ENCODE measurements at regions not wholly inside any gene's neighbourhood (a gene's known extent, or its start where the extent isn't known, plus 50 kb on each side); places are given as distances from the start of the nearest gene placed in this dataset.

DNA sequence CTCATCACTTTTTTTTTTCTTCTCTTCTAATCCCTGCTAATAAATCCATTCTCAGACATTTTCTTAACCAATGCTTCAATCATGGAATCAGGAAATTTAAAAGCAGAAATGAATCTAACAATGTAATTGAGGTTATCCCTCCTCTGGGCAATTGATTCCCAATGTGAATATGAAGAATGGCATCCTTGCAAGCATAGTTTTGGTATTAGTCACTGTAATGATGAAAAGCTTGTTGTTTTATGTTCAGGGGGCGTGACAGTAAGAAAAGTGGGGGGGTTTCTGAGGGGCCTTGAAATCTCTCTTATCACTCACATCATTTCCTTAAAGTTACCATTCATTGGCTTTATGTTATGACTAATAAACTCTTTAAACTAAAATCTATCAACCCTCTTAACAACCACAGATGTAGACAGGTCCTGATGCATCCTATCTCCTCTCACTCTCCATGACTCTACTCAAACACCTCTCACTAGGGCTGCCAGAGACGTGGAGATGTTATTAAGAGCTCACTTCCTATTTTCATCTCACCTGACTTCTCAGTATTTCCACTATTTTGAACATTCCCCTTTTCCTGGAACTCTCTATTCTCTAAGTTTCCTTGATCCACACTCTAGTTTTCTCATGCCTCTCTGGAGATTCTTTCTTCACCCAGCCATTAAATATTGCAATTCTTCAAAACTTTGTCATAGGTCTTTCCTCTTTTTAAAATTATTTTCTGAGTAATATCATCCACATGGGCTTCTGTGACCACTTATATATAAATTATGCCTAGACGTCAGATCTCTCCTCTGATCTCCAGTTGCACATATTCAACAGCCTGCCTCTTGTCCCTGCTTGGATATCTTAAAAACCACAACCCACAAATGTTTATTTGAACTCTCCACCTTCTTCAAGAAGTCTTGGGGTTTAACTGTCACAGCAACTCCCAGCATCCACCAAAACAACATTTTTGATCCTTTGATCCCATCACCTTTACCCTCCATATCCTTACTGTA is 332.9 kb downstream of the CDH2 start:
- no peak overlapping the region for H3K4me3 ChIP-seq (replicated peaks; ENCODE audit: low read depth, low read length)
- TF ChIP-seq, protein P1, sequence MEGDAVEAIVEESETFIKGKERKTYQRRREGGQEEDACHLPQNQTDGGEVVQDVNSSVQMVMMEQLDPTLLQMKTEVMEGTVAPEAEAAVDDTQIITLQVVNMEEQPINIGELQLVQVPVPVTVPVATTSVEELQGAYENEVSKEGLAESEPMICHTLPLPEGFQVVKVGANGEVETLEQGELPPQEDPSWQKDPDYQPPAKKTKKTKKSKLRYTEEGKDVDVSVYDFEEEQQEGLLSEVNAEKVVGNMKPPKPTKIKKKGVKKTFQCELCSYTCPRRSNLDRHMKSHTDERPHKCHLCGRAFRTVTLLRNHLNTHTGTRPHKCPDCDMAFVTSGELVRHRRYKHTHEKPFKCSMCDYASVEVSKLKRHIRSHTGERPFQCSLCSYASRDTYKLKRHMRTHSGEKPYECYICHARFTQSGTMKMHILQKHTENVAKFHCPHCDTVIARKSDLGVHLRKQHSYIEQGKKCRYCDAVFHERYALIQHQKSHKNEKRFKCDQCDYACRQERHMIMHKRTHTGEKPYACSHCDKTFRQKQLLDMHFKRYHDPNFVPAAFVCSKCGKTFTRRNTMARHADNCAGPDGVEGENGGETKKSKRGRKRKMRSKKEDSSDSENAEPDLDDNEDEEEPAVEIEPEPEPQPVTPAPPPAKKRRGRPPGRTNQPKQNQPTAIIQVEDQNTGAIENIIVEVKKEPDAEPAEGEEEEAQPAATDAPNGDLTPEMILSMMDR (IDR thresholded peaks at IDR 0.05; ENCODE audit: low read depth, low read length, missing control alignments): no peak
- DNase-seq (ENCODE audit: extremely low read depth, low read depth): peak; percentile 52

DNA sequence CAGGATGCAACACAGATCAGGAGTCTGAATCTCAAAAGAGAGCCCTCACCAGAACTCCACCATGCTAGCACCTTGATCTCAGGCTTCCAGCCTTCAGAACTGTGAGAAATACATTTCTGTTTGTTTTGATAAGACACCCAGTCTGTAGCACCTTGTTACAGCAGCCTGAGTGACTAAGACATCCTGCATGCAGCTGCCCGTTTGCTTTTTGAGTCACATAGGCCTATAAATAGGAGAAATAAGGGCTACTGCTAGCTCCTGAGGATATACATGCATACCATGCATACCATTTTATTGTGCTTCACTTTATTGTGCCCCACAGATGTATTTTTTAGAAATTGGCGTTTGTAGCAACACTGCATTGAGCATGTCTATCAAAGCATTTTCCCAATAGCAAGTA is 337.8 kb downstream of the CDH2 start:
- TF ChIP-seq, protein P1 (IDR thresholded peaks at IDR 0.05; ENCODE audit: low read depth, low read length, missing control alignments): no peak
- H3K4me3 ChIP-seq (replicated peaks; ENCODE audit: low read depth, low read length): no peak overlapping the region
- peak; percentile 64 for DNase-seq (ENCODE audit: extremely low read depth, low read depth)

DNA sequence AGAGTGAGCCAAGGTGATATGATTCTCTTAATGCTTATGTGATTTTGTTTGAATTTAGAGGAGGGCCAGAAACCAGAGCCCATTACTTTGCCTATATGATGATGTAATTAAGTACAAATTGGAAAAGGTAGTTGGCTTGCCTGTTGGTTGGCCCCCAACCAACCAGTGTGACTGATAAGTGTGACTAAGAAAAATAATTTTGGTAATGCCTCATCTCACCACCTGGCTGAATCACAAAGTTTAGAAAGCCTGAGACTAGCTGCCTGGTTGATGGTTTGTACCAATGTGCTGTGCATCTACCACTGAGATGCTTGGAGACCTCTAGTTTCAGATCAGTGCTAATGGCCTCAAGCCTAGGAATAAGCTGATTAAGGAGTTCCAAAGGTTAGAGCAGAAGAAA is 338.7 kb downstream of the CDH2 start:
- TF ChIP-seq, protein P1 (IDR thresholded peaks at IDR 0.05; ENCODE audit: low read depth, low read length, missing control alignments): no peak
- no peak overlapping the region for H3K4me3 ChIP-seq (replicated peaks; ENCODE audit: low read depth, low read length)
- no peak for DNase-seq (ENCODE audit: extremely low read depth, low read depth)

DNA sequence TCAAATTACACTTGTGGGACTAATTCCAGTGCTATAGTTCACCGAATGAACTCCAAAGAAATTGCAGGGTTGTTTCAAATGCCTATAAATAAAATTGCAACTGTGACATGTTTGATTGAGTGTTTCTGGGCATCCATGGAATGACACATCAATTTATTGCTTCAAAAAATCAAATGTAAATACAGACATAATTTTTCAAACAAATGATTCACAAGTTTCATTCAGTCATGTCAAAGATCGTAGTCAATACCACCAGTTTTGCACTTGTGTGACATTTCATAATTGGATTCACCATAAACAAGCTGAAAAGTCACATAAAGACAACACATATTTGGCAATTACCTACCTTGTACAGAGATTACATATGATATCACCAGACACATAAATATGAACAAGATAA is 350.8 kb downstream of the CDH2 start:
- DNase-seq (ENCODE audit: extremely low read depth, low read depth): no peak
- TF ChIP-seq, protein P1 (IDR thresholded peaks at IDR 0.05; ENCODE audit: low read depth, low read length, missing control alignments): no peak
- no peak overlapping the region for H3K4me3 ChIP-seq (replicated peaks; ENCODE audit: low read depth, low read length)

DNA sequence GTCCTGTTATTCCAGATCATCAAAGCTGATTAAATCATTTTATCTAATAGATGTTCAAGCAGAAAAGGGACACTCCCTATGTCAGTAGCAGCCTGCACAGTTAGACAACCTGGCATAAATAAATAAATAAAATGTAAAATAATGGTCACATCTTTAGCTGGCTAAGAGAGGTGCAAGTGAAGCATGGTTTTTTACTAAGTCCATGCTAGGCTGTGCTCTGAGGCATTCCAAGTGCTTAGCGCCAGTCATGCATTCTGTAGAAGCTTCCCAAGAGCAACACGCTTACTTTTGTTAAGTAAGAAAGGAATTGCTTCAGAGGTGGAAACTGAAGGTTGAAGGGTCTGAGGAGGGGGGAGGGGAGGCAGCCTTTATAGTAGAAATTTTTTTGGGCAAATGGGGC is 351.2 kb downstream of the CDH2 start:
- no peak for DNase-seq (ENCODE audit: extremely low read depth, low read depth)
- TF ChIP-seq, protein P1 (IDR thresholded peaks at IDR 0.05; ENCODE audit: low read depth, low read length, missing control alignments): no peak

DNA sequence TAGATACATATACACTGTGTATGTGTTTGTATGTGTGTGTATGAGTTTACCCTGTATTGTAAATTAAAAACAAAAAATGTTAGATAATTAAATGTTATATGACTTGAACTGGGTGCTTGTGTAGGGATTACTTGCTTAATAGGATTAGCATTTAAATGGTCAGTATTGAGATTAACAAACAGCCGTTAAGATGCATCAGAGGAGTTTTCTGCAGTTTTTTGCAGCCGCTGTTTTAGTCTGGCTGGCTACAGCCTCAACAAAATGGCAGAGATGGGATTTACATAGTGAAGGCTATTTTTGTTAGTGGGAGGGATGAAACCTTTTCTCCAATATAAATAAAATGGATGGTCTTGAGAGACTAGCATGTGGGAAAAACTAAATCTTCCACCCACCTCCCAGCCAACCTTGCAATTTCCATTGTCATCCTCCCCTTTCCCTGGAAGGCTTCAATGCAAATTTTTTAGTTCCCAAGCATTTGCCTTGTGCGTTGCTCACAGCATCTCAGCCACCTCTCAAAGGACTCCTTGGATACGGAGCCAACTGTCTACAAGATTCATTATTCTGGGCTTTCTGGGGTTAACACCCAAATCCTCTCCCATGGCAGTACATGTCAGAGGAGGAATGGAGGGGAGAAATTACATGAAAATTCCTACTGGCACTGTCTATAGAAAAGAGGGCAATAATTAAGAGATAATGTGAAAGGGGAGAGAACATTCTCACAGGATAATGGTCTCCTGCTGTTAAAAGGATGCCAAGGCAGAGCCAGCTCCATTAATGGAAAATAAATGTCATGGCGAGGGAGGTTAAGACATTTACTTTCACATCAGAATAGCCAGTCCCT is 351.9 kb downstream of the CDH2 start:
- TF ChIP-seq, protein P1 (IDR thresholded peaks at IDR 0.05; ENCODE audit: low read depth, low read length, missing control alignments): no peak
- no peak for DNase-seq (ENCODE audit: extremely low read depth, low read depth)
- H3K4me3 ChIP-seq (replicated peaks; ENCODE audit: low read depth, low read length): no peak overlapping the region

More for the DNA sequence above, 351.2 kb downstream of the CDH2 start:
- H3K4me3 ChIP-seq (replicated peaks; ENCODE audit: low read depth, low read length): no peak overlapping the region

Measured in HFF-Myc (cell line).